K562 (cell line): ENCODE measurements at regions not wholly inside any gene's neighbourhood (a gene's known extent, or its start where the extent isn't known, plus 50 kb on each side); places are given as distances from the start of the nearest gene placed in this dataset.

Source experiments
- ATAC-seq: fragments of 200-7000 bp; cut with Tn5 transposase; 3 replicates; pipeline ENCODE4 v1.9.1; 2020; ENCODE audit warnings: moderate library complexity
- BruUV-seq: library from RNA; stranded (reverse); fragments of 400-500 nt; replicated peaks from 2 replicates; lab custom pipeline; 2021; lab: Mats Ljungman, UMichigan
- CTCF ChIA-PET: fragments of 300-600 bp; formaldehyde crosslinking; extraction: SDS; loops from one replicate; lab custom pipeline; 2021; ENCODE audit warnings: low intra/inter-chr PET ratio; lab: Yijun Ruan, JAX
- POLR2A ChIA-PET: fragments of 300-600, 350-650 bp; sonication (Branson Sonifier 250); formaldehyde crosslinking; extraction: SDS; loops from one replicate; lab custom pipeline; 2021; ENCODE audit warnings: antibody characterized with exemption, inconsistent platforms; lab: Yijun Ruan, JAX
- DNase-seq, 4 experiments: peaks; one replicate each; pipeline versions ENCODE4 v3.0.0 to v3.0.0-alpha.2; 2011 to 2018; ENCODE audit warnings: low spot score in 3 of 4, mixed read lengths in 3 of 4; ENCODE audit errors: extremely low read depth in 1 of 4
- FAIRE-seq: peaks from 2 replicates; lab custom pipeline; 2011; peaks lifted over from hg19 to GRCh38; lab: Jason Lieb, UNC
- H2AFZ ChIP-seq: 2 replicates; pipeline ENCODE4 v1.6.0; 2011; ENCODE audit warnings: low read depth, low read length, control low read depth, inconsistent platforms
- H3K27ac ChIP-seq: fragments of 200-600 bp; 3 replicates; pipeline ENCODE4 v1.8.0; 2011; ENCODE audit warnings: low read depth, mild to moderate bottlenecking, control low read depth, inconsistent platforms, low read length, moderate library complexity, mixed read lengths; ENCODE audit errors: extremely low read depth
- H3K27me3 ChIP-seq, 2 experiments: fragments of 300-600 bp in 1 of 2; 2 replicates in 1 of 2; 3 replicates in 1 of 2; pipeline versions ENCODE4 v1.6.0 to v1.8.0; 2011; ENCODE audit warnings: inconsistent platforms in 2 of 2, low read length in 2 of 2, mild to moderate bottlenecking in 1 of 2, mixed read lengths in 1 of 2, moderate library complexity in 1 of 2; ENCODE audit not compliant: control insufficient read depth in 2 of 2, insufficient read depth in 2 of 2
- H3K36me3 ChIP-seq: fragments of 300-600 bp; 3 replicates; pipeline ENCODE4 v1.8.0; 2011; ENCODE audit warnings: mild to moderate bottlenecking, low read length, inconsistent platforms; ENCODE audit not compliant: control insufficient read depth, insufficient read depth
- H3K4me1 ChIP-seq, 2 experiments: fragments of 200-600 bp in 1 of 2; replicated peaks in 1 of 2; 2 replicates in 1 of 2; 3 replicates in 1 of 2; pipeline versions ENCODE4 v1.5.1 to v1.8.0; 2011; ENCODE audit warnings: inconsistent platforms in 2 of 2, low read length in 2 of 2, mild to moderate bottlenecking in 1 of 2, mixed read lengths in 1 of 2, moderate library complexity in 1 of 2; ENCODE audit not compliant: control insufficient read depth in 2 of 2, insufficient read depth in 2 of 2
- H3K4me2 ChIP-seq: 2 replicates; pipeline ENCODE4 v1.6.1; 2011; ENCODE audit warnings: low read length, control low read depth, inconsistent platforms, mixed read lengths; ENCODE audit not compliant: insufficient read depth
- H3K4me3 ChIP-seq: fragments of 200-600 bp; sonication (generic), shearing (Covaris generic); 2 replicates; pipeline ENCODE4 v1.5.1; 2016; ENCODE audit warnings: control low read depth, inconsistent platforms
- H3K79me2 ChIP-seq: fragments of 200-600 bp; 3 replicates; pipeline ENCODE4 v1.8.0; 2011; ENCODE audit warnings: low read length, inconsistent platforms; ENCODE audit not compliant: control insufficient read depth, insufficient read depth
- H3K9ac ChIP-seq, 2 experiments: 2 replicates each; pipeline versions ENCODE4 v1.6.0 to v1.6.1; 2011; ENCODE audit warnings: low read depth in 2 of 2, low read length in 2 of 2, control low read depth in 1 of 2, inconsistent platforms in 1 of 2, mild to moderate bottlenecking in 1 of 2, mixed read lengths in 1 of 2; ENCODE audit not compliant: insufficient read depth in 1 of 2
- H3K9me1 ChIP-seq: one replicate; pipeline ENCODE4 v1.6.0; 2011; ENCODE audit warnings: inconsistent platforms, mild to moderate bottlenecking, low read length, moderate library complexity; ENCODE audit not compliant: control insufficient read depth, insufficient read depth
- H3K9me3 ChIP-seq: replicated peaks from 2 replicates; pipeline ENCODE4 v1.5.1; 2011; ENCODE audit warnings: low read depth, low read length, inconsistent platforms; ENCODE audit not compliant: control insufficient read depth, insufficient read depth
- H4K20me1 ChIP-seq: replicated peaks from 2 replicates; pipeline ENCODE4 v1.6.1; 2011; ENCODE audit warnings: low read length, inconsistent platforms, mixed read lengths; ENCODE audit not compliant: control insufficient read depth, insufficient read depth
- ARID4B ChIP-seq: sonication (generic); formaldehyde crosslinking; IDR thresholded peaks from 2 replicates; pipeline ENCODE4 v1.8.0; 2022; ENCODE audit warnings: mild to moderate bottlenecking, missing genetic modification reagents
- C11orf30 ChIP-seq: fragments of 450-650 bp; IDR thresholded peaks from 2 replicates; pipeline ENCODE4 v1.6.1; 2016; ENCODE audit warnings: low read depth, mild to moderate bottlenecking
- E4F1 ChIP-seq: fragments of 250-450 bp; sonication (Bioruptor Pico); IDR thresholded peaks from 2 replicates; pipeline ENCODE4 v1.5.0; 2021; ENCODE audit warnings: mild to moderate bottlenecking, borderline replicate concordance
- FOXK2 ChIP-seq, 2 experiments: fragments of 450-650 bp; IDR thresholded peaks in 1 of 2; conservative IDR thresholded peaks in 1 of 2; 2 replicates each; pipeline ENCODE4 v1.6.1; 2016; ENCODE audit warnings: low read depth in 2 of 2, mild to moderate bottlenecking in 1 of 2
- MAFG ChIP-seq: fragments of 450-650 bp; conservative IDR thresholded peaks from 2 replicates; pipeline ENCODE4 v1.6.1; 2016; ENCODE audit warnings: missing genetic modification characterization, missing compliant biosample characterization
- RFX1 ChIP-seq: fragments of 450-650 bp; IDR thresholded peaks from 2 replicates; pipeline ENCODE4 v1.6.1; 2016; ENCODE audit warnings: mild to moderate bottlenecking, moderate library complexity
- ZFP1 ChIP-seq: fragments of 450-650 bp; formaldehyde crosslinking; IDR thresholded peaks from 2 replicates; pipeline ENCODE4 v1.4.0; 2020; ENCODE audit warnings: mild to moderate bottlenecking, mixed read lengths
- ZNF197 ChIP-seq: fragments of 200-800 bp; sonication (Bioruptor generic); IDR thresholded peaks from 2 replicates; pipeline ENCODE4 v1.6.1; 2016; ENCODE audit warnings: low read depth, missing genetic modification characterization, missing compliant biosample characterization
- ZNF316 ChIP-seq: fragments of 450-650 bp; IDR thresholded peaks from 2 replicates; pipeline ENCODE4 v1.6.1; 2016
- ZNF511 ChIP-seq: sonication (generic); formaldehyde crosslinking; IDR thresholded peaks from 2 replicates; pipeline ENCODE4 v1.8.0; 2022; ENCODE audit warnings: mild to moderate bottlenecking, missing genetic modification reagents
- ZNF586 ChIP-seq: fragments of 450-650 bp; formaldehyde crosslinking; conservative IDR thresholded peaks from 2 replicates; pipeline ENCODE4 v1.4.0; 2020; ENCODE audit warnings: mild to moderate bottlenecking, moderate library complexity
- WGBS: fragments of 100-300 bp; shearing (Covaris generic); methylation state at CpG from one replicate; pipeline ENCODE4 v1.1.6; 2016; ENCODE audit warnings: low coverage, mixed read lengths; ENCODE audit not compliant: insufficient coverage; ENCODE audit errors: missing lambda C conversion rate; 5-methylcytosine and 5-hydroxymethylcytosine counted together
- in situ Hi-C: fragments of 300-500 bp; cut with MboI; formaldehyde crosslinking; loops from 4 replicates; pipeline ENCODE4 v1.15.0; 2018; ENCODE audit warnings: inconsistent platforms, mixed read lengths
- intact Hi-C: fragments of 100-400 bp; cut with micrococcal nuclease; formaldehyde crosslinking; loops from 2 replicates; pipeline ENCODE4 v1.14.2; 2022

GRCh38 chr3:194245975-194246561 lies 105.1 kb downstream of the CPN2 start (continued):
- TF ChIP-seq FOXK2 (conservative IDR thresholded peaks at IDR 0.05 in 1 of 2, IDR thresholded peaks at IDR 0.05 in 1 of 2; ENCODE audit: low read depth in 2 of 2) (no peak), E4F1 (no peak), ZFP1 (CRISPR knock-in tag) (no peak), ZNF511 (CRISPR knock-in tag) (no peak), ZNF197 (CRISPR knock-in tag) (no peak), RFX1 (no peak)

- no peaks in the 10 kb centered on the region for H3K27me3 ChIP-seq
- intact Hi-C loops: no loop called here
- H3K9me1 ChIP-seq: no peaks in the 10 kb centered on the region
- POLR2A ChIA-PET: no interaction called here
- no peak for FAIRE-seq
- TF ChIP-seq ARID4B (CRISPR knock-in tag) (no peak), ZNF316 (peak; percentile 73), ZNF586 (no peak), MAFG (tag) (peak; percentile 51; the same call in 1 of the 2 replicates), C11orf30 (peak; percentile 63)
- TF ChIP-seq, all 486 proteins: peak for 3
- ATAC-seq (no peak), DNase-seq (no peak)
- WGBS: 25% methylated on average over 7 of the region's 7 CpGs
- Histone ChIP-seq H3K4me3 (no peak overlapping the region), H3K36me3 (no peaks in the 10 kb centered on the region), H4K20me1 (no peaks in the 10 kb centered on the region), H3K9me3 (no peaks in the 10 kb centered on the region), H2AFZ (peak overlapping the region; percentile 89), H3K9ac (no peak overlapping the region), H3K79me2 (no peaks in the 10 kb centered on the region), H3K4me1 (peaks cover 23 to 28% of the 10 kb centered on the region in 2 experiments), H3K4me2 (no peak overlapping the region), H3K27ac (no peak overlapping the region)
- no TSS peak for BruUV-seq
- CTCF ChIA-PET: no interaction called here
- in situ Hi-C loops: no loop called here
These were observed 104.3 kb downstream of the CPN2 start for GRCh38 chr3:194246709-194247349.
